Endothelial cell of umbilical vein (primary cell): ENCODE measurements at regions not wholly inside any gene's neighbourhood (a gene's known extent, or its start where the extent isn't known, plus 50 kb on each side); places are given as distances from the start of the nearest gene placed in this dataset.

Source experiments
- BruUV-seq: library from RNA; stranded (reverse); fragments of 400-500 nt; replicated peaks from 2 replicates; lab custom pipeline; 2021; lab: Mats Ljungman, UMichigan
- CTCF ChIA-PET: fragments of 300-600, 350-600 bp; sonication (Branson Sonifier 250); formaldehyde crosslinking; loops from one replicate; lab custom pipeline; 2021; ENCODE audit warnings: antibody characterized with exemption, inconsistent platforms; lab: Charles Lee
- POLR2A ChIA-PET: fragments of 300-600, 350-600 bp; sonication (Branson Sonifier 250); formaldehyde crosslinking; loops from one replicate; lab custom pipeline; 2021; ENCODE audit warnings: antibody characterized with exemption, inconsistent platforms; lab: Charles Lee
- DNase-seq: peaks from one replicate; pipeline ENCODE4 v3.0.0-alpha.2; 2011; ENCODE audit warnings: low read depth, low spot score
- FAIRE-seq: peaks from 2 replicates; lab custom pipeline; 2011; peaks lifted over from hg19 to GRCh38; lab: Jason Lieb, UNC
- H2AFZ ChIP-seq: 2 replicates; pipeline ENCODE4 v1.6.0; 2012; ENCODE audit warnings: low read depth, low read length, control low read depth, inconsistent platforms
- H3K27ac ChIP-seq: 2 replicates; pipeline ENCODE4 v1.5.1; 2011; ENCODE audit warnings: low read depth, mild to moderate bottlenecking, control low read depth, low read length, moderate library complexity; ENCODE audit not compliant: insufficient read depth
- H3K27me3 ChIP-seq, 2 experiments: 2 replicates each; pipeline versions ENCODE4 v1.6.0 to v1.6.1; 2011; ENCODE audit warnings: low read length in 2 of 2, mixed read lengths in 1 of 2; ENCODE audit not compliant: control insufficient read depth in 2 of 2, insufficient read depth in 2 of 2
- H3K36me3 ChIP-seq, 2 experiments: 2 replicates in 1 of 2; 3 replicates in 1 of 2; pipeline ENCODE4 v1.5.1; 2011; ENCODE audit warnings: low read length in 2 of 2, mild to moderate bottlenecking in 1 of 2, moderate library complexity in 1 of 2; ENCODE audit not compliant: control insufficient read depth in 2 of 2, insufficient read depth in 2 of 2; ENCODE audit errors: extremely low read depth in 1 of 2
- H3K4me1 ChIP-seq: 3 replicates; pipeline ENCODE4 v1.5.1; 2011; ENCODE audit warnings: mild to moderate bottlenecking, low read length; ENCODE audit not compliant: control insufficient read depth, insufficient read depth; ENCODE audit errors: extremely low read depth
- H3K4me2 ChIP-seq: 2 replicates; pipeline ENCODE4 v1.6.1; 2011; ENCODE audit warnings: low read length, control low read depth, mixed read lengths; ENCODE audit not compliant: insufficient read depth
- H3K4me3 ChIP-seq, 3 experiments: fragments of 200-600 bp in 1 of 3; sonication (generic), shearing (Covaris generic) in 1 of 3; replicated peaks in 1 of 3; 2 replicates each; pipeline ENCODE4 v1.5.1; 2011 to 2016; ENCODE audit warnings: control low read depth in 3 of 3, low read length in 3 of 3, mild to moderate bottlenecking in 2 of 3, inconsistent platforms in 1 of 3, low read depth in 1 of 3, moderate library complexity in 1 of 3; ENCODE audit not compliant: insufficient read depth in 1 of 3
- H3K79me2 ChIP-seq: 2 replicates; pipeline ENCODE4 v1.6.0; 2012; ENCODE audit warnings: low read length, inconsistent platforms; ENCODE audit not compliant: control insufficient read depth, insufficient read depth
- H3K9ac ChIP-seq: replicated peaks from 2 replicates; pipeline ENCODE3; 2011; ENCODE audit warnings: low read length, control low read depth; ENCODE audit not compliant: insufficient read depth; ENCODE audit errors: extremely low read depth
- H3K9me1 ChIP-seq: replicated peaks from 3 replicates; pipeline ENCODE4 v1.6.0; 2011; ENCODE audit warnings: mild to moderate bottlenecking, low read length; ENCODE audit not compliant: control insufficient read depth, insufficient read depth; ENCODE audit errors: extremely low read depth
- H3K9me3 ChIP-seq: replicated peaks from 2 replicates; pipeline ENCODE4 v1.5.1; 2012; ENCODE audit warnings: low read length, inconsistent platforms; ENCODE audit not compliant: control insufficient read depth, insufficient read depth
- H4K20me1 ChIP-seq: replicated peaks from 2 replicates; pipeline ENCODE3; 2011; ENCODE audit warnings: mild to moderate bottlenecking, low read length; ENCODE audit not compliant: control insufficient read depth, insufficient read depth; ENCODE audit errors: extremely low read depth
- EZH2 ChIP-seq: IDR thresholded peaks from 2 replicates; pipeline ENCODE4 v1.6.1; 2012; ENCODE audit warnings: borderline replicate concordance, low read depth, mild to moderate bottlenecking, moderate library complexity, low read length, inconsistent platforms; ENCODE audit not compliant: severe bottlenecking
- FOS ChIP-seq: IDR thresholded peaks from 2 replicates; pipeline ENCODE4 v1.6.1; 2011; ENCODE audit warnings: mild to moderate bottlenecking, low read length, moderate library complexity, borderline replicate concordance; ENCODE audit not compliant: insufficient read depth
- GATA2 ChIP-seq: IDR thresholded peaks from 2 replicates; pipeline ENCODE4 v1.7.0; 2011; ENCODE audit warnings: low read depth, mild to moderate bottlenecking, moderate library complexity, mixed read lengths, low read length; ENCODE audit not compliant: insufficient read length, insufficient read depth
- JUN ChIP-seq: IDR thresholded peaks from 2 replicates; pipeline ENCODE4 v1.6.1; 2011; ENCODE audit warnings: borderline replicate concordance, low read depth; ENCODE audit not compliant: insufficient read length, insufficient read depth
- MYC ChIP-seq: IDR thresholded peaks from one replicate; pipeline ENCODE4 v1.6.1; 2011; ENCODE audit warnings: mild to moderate bottlenecking, low read depth, low read length
- POLR2A ChIP-seq: IDR thresholded peaks from 2 replicates; pipeline ENCODE4 v1.6.1; 2012; ENCODE audit warnings: low read depth, mild to moderate bottlenecking, control low read depth, low read length
- POLR2AphosphoS5 ChIP-seq: IDR thresholded peaks from 2 replicates; pipeline ENCODE4 v1.6.1; 2012; ENCODE audit warnings: low read depth, mild to moderate bottlenecking, control low read depth, low read length, moderate library complexity; ENCODE audit not compliant: insufficient read depth
- dilution Hi-C: fragments of 300-500 bp; cut with MboI; formaldehyde crosslinking; loops from one replicate; pipeline ENCODE4 v1.15.0; 2019; ENCODE audit warnings: low sequenced_read_pairs; ENCODE audit not compliant: extremely low pct_ligation_motif_present
- intact Hi-C: fragments of 100-400 bp; cut with micrococcal nuclease; formaldehyde crosslinking; loops from one replicate; pipeline ENCODE4 v1.10.0; 2022
- TF ChIP-seq, protein P1 (sequence below): IDR thresholded peaks from 2 replicates; pipeline ENCODE4 v1.6.1; 2011; ENCODE audit not compliant: insufficient read depth, insufficient read length
- TF ChIP-seq, protein P2 (sequence below), 2 donors: IDR thresholded peaks; 1 replicate in 1 of 2; 2 replicates in 1 of 2; pipeline ENCODE4 v1.5.1; 2011; ENCODE audit warnings: low read length in 2 of 2, mild to moderate bottlenecking in 2 of 2, moderate library complexity in 2 of 2, control low read depth in 1 of 2, inconsistent platforms in 1 of 2, low read depth in 1 of 2; ENCODE audit not compliant: insufficient read depth in 1 of 2; ENCODE audit errors: extremely low read depth in 1 of 2

DNA sequence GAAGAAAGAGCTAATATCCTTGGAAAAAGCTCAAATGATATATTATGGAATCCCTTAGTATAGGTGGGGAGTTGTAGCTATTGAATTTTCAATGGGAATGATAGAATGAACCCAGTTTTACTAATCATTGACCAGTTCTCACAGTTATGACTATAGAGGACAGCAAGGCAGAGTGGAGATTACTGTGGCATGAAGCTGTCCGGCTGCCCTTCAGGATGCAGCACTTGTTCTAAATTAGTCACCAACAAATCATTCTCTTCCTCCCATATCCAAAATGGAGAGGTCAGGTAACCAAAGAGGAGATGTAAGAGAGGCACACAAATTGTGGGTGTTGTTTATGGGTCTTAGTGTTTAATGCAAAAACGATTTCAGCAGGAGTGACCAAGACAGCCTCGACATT lies 1490.0 kb upstream of the MIR17HG start:
- Histone ChIP-seq H3K9me3 (no peaks in the 10 kb centered on the region), H3K4me2 (no peak overlapping the region), H3K4me3 (no peak overlapping the region), H3K27ac (no peak overlapping the region), H3K9ac (no peak overlapping the region), H3K4me1 (no peaks in the 10 kb centered on the region), H4K20me1 (no peaks in the 10 kb centered on the region), H3K27me3 (no peaks in the 10 kb centered on the region), H3K36me3 (no peaks in the 10 kb centered on the region), H2AFZ (no peak overlapping the region), H3K79me2 (no peaks in the 10 kb centered on the region), H3K9me1 (no peaks in the 10 kb centered on the region)
- DNase-seq: no peak
- no TSS peak for BruUV-seq
- TF ChIP-seq MYC: no peak
- TF ChIP-seq POLR2A: no peak
- no peak for TF ChIP-seq FOS
- TF ChIP-seq GATA2: no peak
- no peak for TF ChIP-seq POLR2AphosphoS5
- TF ChIP-seq, protein P1, sequence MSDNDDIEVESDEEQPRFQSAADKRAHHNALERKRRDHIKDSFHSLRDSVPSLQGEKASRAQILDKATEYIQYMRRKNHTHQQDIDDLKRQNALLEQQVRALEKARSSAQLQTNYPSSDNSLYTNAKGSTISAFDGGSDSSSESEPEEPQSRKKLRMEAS: no peak
- no peak for TF ChIP-seq JUN
- TF ChIP-seq EZH2: no peak
- TF ChIP-seq, protein P2, sequence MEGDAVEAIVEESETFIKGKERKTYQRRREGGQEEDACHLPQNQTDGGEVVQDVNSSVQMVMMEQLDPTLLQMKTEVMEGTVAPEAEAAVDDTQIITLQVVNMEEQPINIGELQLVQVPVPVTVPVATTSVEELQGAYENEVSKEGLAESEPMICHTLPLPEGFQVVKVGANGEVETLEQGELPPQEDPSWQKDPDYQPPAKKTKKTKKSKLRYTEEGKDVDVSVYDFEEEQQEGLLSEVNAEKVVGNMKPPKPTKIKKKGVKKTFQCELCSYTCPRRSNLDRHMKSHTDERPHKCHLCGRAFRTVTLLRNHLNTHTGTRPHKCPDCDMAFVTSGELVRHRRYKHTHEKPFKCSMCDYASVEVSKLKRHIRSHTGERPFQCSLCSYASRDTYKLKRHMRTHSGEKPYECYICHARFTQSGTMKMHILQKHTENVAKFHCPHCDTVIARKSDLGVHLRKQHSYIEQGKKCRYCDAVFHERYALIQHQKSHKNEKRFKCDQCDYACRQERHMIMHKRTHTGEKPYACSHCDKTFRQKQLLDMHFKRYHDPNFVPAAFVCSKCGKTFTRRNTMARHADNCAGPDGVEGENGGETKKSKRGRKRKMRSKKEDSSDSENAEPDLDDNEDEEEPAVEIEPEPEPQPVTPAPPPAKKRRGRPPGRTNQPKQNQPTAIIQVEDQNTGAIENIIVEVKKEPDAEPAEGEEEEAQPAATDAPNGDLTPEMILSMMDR (IDR thresholded peaks at IDR 0.05; ENCODE audit: extremely low read depth in 1 of 2, insufficient read depth in 1 of 2, low read depth in 1 of 2, low read length in 2 of 2): no peak
- CTCF ChIA-PET: no interaction called here
- dilution Hi-C loops (no loop called here), intact Hi-C loops (no loop called here)
- POLR2A ChIA-PET: no interaction called here
- FAIRE-seq: no peak
